Kidney (tissue), 13 donors: ENCODE measurements at regions not wholly inside any gene's neighbourhood (a gene's known extent, or its start where the extent isn't known, plus 50 kb on each side); places are given as distances from the start of the nearest gene placed in this dataset.

Experiments used
- DNase-seq, 5 donors: peaks; one replicate each; pipeline ENCODE4 v3.0.0-alpha.2; 2013 to 2020
- FAIRE-seq: peaks from 2 replicates; lab custom pipeline; 2012; peaks lifted over from hg19 to GRCh38; lab: Jason Lieb, UNC
- H3K27ac ChIP-seq, 2 donors: one replicate each; pipeline ENCODE4 v1.7.0; 2013; ENCODE audit warnings: low read depth in 2 of 2, low read length in 2 of 2, inconsistent platforms in 1 of 2
- H3K27me3 ChIP-seq: one replicate; pipeline ENCODE4 v1.7.1; 2013; ENCODE audit warnings: low read length, inconsistent platforms; ENCODE audit not compliant: control insufficient read depth, insufficient read depth
- H3K36me3 ChIP-seq, 3 donors: one replicate each; pipeline versions ENCODE4 v1.7.0 to v1.7.1; 2013; ENCODE audit warnings: low read length in 3 of 3, control low read depth in 1 of 3, inconsistent platforms in 1 of 3; ENCODE audit not compliant: insufficient read depth in 3 of 3, control insufficient read depth in 2 of 3
- H3K4me1 ChIP-seq, 3 donors: one replicate each; pipeline versions ENCODE4 v1.7.0 to v1.7.1; 2013; ENCODE audit warnings: low read length in 3 of 3, inconsistent platforms in 1 of 3, low read depth in 1 of 3; ENCODE audit not compliant: control insufficient read depth in 2 of 3, insufficient read depth in 2 of 3
- H3K4me3 ChIP-seq, 3 donors: one replicate each; pipeline versions ENCODE4 v1.7.0 to v1.8.1; 2013; ENCODE audit warnings: low read length in 3 of 3, control low read depth in 1 of 3, inconsistent platforms in 1 of 3
- H3K9ac ChIP-seq, 3 donors: one replicate each; pipeline versions ENCODE4 v1.7.0 to v1.7.1; 2013; ENCODE audit warnings: low read length in 3 of 3, control low read depth in 1 of 3, inconsistent platforms in 1 of 3
- H3K9me3 ChIP-seq, 3 donors: one replicate each; pipeline versions ENCODE4 v1.7.0 to v1.7.1; 2013; ENCODE audit warnings: low read length in 3 of 3, control low read depth in 1 of 3, inconsistent platforms in 1 of 3; ENCODE audit not compliant: control insufficient read depth in 2 of 3, insufficient read depth in 1 of 3
- CTCF ChIP-seq: IDR thresholded peaks from 3 replicates; pipeline ENCODE4 v1.5.1; 2012; ENCODE audit warnings: mild to moderate bottlenecking, moderate library complexity, borderline replicate concordance; ENCODE audit not compliant: insufficient read depth; ENCODE audit errors: extremely low read depth
- intact Hi-C: fragments of 100-400 bp; cut with DNase I; formaldehyde crosslinking; loops from one replicate; pipeline ENCODE4 v1.11.1; 2022
- donor health status: control.
- donor health status: control.
- donor health status: control.
- donor health status: control.
- donor health status: control.
- donor health status: DM: yes; HTN: yes; CAD: no.
- donor health status: Normal renal cell carcinoma (clear cell type).

- intact Hi-C loops: no loop called here
These were observed 384.5 kb upstream of the MEIS1 start for GRCh38 chr2:66050392-66050791.

GRCh38 chr2:66048667-66049066 is 386.3 kb upstream of the MEIS1 start:
- Histone ChIP-seq H3K27ac (no peak overlapping the region), H3K36me3 (no peaks in the 10 kb centered on the region), H3K4me1 (no peaks in the 10 kb centered on the region), H3K4me3 (no peak overlapping the region), H3K9ac (no peak overlapping the region), H3K9me3 (no peaks in the 10 kb centered on the region), H3K27me3 (no peaks in the 10 kb centered on the region)
- no peak for TF ChIP-seq CTCF
- no peak for FAIRE-seq
- no peak for DNase-seq
- intact Hi-C loops: no loop called here

More at GRCh38 chr2:66050392-66050791, 384.5 kb upstream of the MEIS1 start:
- H3K27ac ChIP-seq: no peak overlapping the region
- H3K27me3 ChIP-seq: no peaks in the 10 kb centered on the region
- FAIRE-seq (no peak), DNase-seq (no peak)
- H3K9ac ChIP-seq: no peak overlapping the region
- no peak for TF ChIP-seq CTCF
- H3K4me3 ChIP-seq: no peak overlapping the region
- no peaks in the 10 kb centered on the region for H3K36me3 ChIP-seq
- no peaks in the 10 kb centered on the region for H3K9me3 ChIP-seq
- H3K4me1 ChIP-seq: no peaks in the 10 kb centered on the region

GRCh38 chr2:66041902-66042657 is 392.8 kb upstream of the MEIS1 start:
- FAIRE-seq: no peak
- DNase-seq: no peak
- no peak for TF ChIP-seq CTCF
- intact Hi-C loops: no loop called here
- Histone ChIP-seq H3K36me3 (no peaks in the 10 kb centered on the region), H3K27me3 (no peaks in the 10 kb centered on the region), H3K4me1 (no peaks in the 10 kb centered on the region), H3K9ac (no peak overlapping the region), H3K4me3 (no peak overlapping the region), H3K27ac (no peak overlapping the region), H3K9me3 (no peaks in the 10 kb centered on the region)
